IMR-90 (cell line): ENCODE measurements at regions not wholly inside any gene's neighbourhood (a gene's known extent, or its start where the extent isn't known, plus 50 kb on each side); places are given as distances from the start of the nearest gene placed in this dataset.

ENCODE experiments used
- ATAC-seq: fragments of 200-7000 bp; cut with Tn5 transposase; 2 replicates; pipeline ENCODE4 v1.9.1; 2020; ENCODE audit warnings: low read depth, mild to moderate bottlenecking, moderate library complexity
- BruUV-seq: library from RNA; stranded (reverse); fragments of 400-500 nt; replicated peaks from 2 replicates; lab custom pipeline; 2021; lab: Mats Ljungman, UMichigan
- CTCF ChIA-PET: fragments of 300-600 bp; formaldehyde crosslinking; extraction: SDS; loops from one replicate; lab custom pipeline; 2021; ENCODE audit warnings: antibody characterized with exemption; lab: Yijun Ruan, JAX
- POLR2A ChIA-PET: fragments of 300-600 bp; sonication (Branson Sonifier 250); formaldehyde crosslinking; loops from one replicate; lab custom pipeline; 2022; ENCODE audit warnings: antibody characterized with exemption; ENCODE audit not compliant: unreplicated experiment; lab: Charles Lee
- DNase-seq: peaks from one replicate; pipeline ENCODE4 v3.0.0; 2013
- H2AFZ ChIP-seq: replicated peaks from 2 replicates; pipeline ENCODE3; 2013; ENCODE audit warnings: low read length, mild to moderate bottlenecking; ENCODE audit not compliant: poor library complexity
- H2AK5ac ChIP-seq: 2 replicates; pipeline ENCODE4 v1.6.1; 2013; ENCODE audit warnings: low read depth, low read length, inconsistent platforms
- H2AK9ac ChIP-seq: replicated peaks from 2 replicates; pipeline ENCODE3; 2013; ENCODE audit warnings: mild to moderate bottlenecking, low read depth, low read length, moderate library complexity; ENCODE audit not compliant: poor library complexity
- H2BK120ac ChIP-seq: 2 replicates; pipeline ENCODE4 v1.6.1; 2013; ENCODE audit warnings: low read depth, low read length, inconsistent platforms
- H2BK15ac ChIP-seq: 3 replicates; pipeline ENCODE4 v1.6.1; 2013; ENCODE audit warnings: low read depth, low read length, inconsistent platforms
- H2BK20ac ChIP-seq: 2 replicates; pipeline ENCODE4 v1.6.1; 2013; ENCODE audit warnings: low read depth, mild to moderate bottlenecking, inconsistent platforms, low read length, moderate library complexity
- H2BK5ac ChIP-seq: 2 replicates; pipeline ENCODE4 v1.6.1; 2013; ENCODE audit warnings: mild to moderate bottlenecking, low read depth, low read length, inconsistent platforms; ENCODE audit not compliant: poor library complexity, severe bottlenecking
- H3K14ac ChIP-seq: replicated peaks from 2 replicates; pipeline ENCODE4 v1.6.1; 2013; ENCODE audit warnings: low read depth, low read length, inconsistent platforms
- H3K18ac ChIP-seq: 2 replicates; pipeline ENCODE4 v1.6.1; 2013; ENCODE audit warnings: low read depth, low read length, control low read depth
- H3K23ac ChIP-seq: 2 replicates; pipeline ENCODE4 v1.6.1; 2013; ENCODE audit warnings: low read depth, low read length, inconsistent platforms
- H3K27ac ChIP-seq: 2 replicates; pipeline ENCODE4 v1.5.1; 2013; ENCODE audit warnings: mild to moderate bottlenecking, control low read depth, low read length; ENCODE audit not compliant: insufficient read depth
- H3K27me3 ChIP-seq: 2 replicates; pipeline ENCODE4 v1.6.1; 2013; ENCODE audit warnings: low read length; ENCODE audit not compliant: control insufficient read depth, insufficient read depth
- H3K36me3 ChIP-seq: 2 replicates; pipeline ENCODE4 v1.6.1; 2013; ENCODE audit warnings: low read length, mixed read lengths; ENCODE audit not compliant: control insufficient read depth, insufficient read depth
- H3K4ac ChIP-seq: 2 replicates; pipeline ENCODE4 v1.6.1; 2013; ENCODE audit warnings: low read depth, low read length, inconsistent platforms
- H3K4me1 ChIP-seq: 2 replicates; pipeline ENCODE4 v1.6.1; 2013; ENCODE audit warnings: low read length, mixed read lengths; ENCODE audit not compliant: control insufficient read depth, insufficient read depth
- H3K4me2 ChIP-seq: 2 replicates; pipeline ENCODE4 v1.6.1; 2013; ENCODE audit warnings: low read depth, mild to moderate bottlenecking, control low read depth, low read length, moderate library complexity
- H3K4me3 ChIP-seq: 2 replicates; pipeline ENCODE4 v1.5.1; 2013; ENCODE audit warnings: low read depth, mild to moderate bottlenecking, control low read depth, low read length, moderate library complexity; ENCODE audit not compliant: insufficient read depth
- H3K56ac ChIP-seq: 2 replicates; pipeline ENCODE4 v1.6.1; 2013; ENCODE audit warnings: low read length, inconsistent platforms; ENCODE audit not compliant: insufficient read depth; ENCODE audit errors: extremely low read depth
- H3K79me1 ChIP-seq, 2 experiments: 2 replicates each; pipeline ENCODE4 v1.6.1; 2013; ENCODE audit warnings: low read length in 2 of 2, inconsistent platforms in 1 of 2, low read depth in 1 of 2
- H3K9ac ChIP-seq: 2 replicates; pipeline ENCODE4 v1.6.1; 2013; ENCODE audit warnings: low read depth, low read length, control low read depth
- H3K9me1 ChIP-seq: 2 replicates; pipeline ENCODE4 v1.6.1; 2013; ENCODE audit warnings: low read length, inconsistent platforms; ENCODE audit not compliant: insufficient read depth
- H3K9me3 ChIP-seq: 2 replicates; pipeline ENCODE4 v1.6.1; 2013; ENCODE audit warnings: low read length; ENCODE audit not compliant: control insufficient read depth, insufficient read depth
- H4K20me1 ChIP-seq: 2 replicates; pipeline ENCODE4 v1.6.1; 2013; ENCODE audit warnings: low read length, inconsistent platforms; ENCODE audit not compliant: insufficient read depth
- H4K5ac ChIP-seq: 2 replicates; pipeline ENCODE4 v1.6.1; 2013; ENCODE audit warnings: mild to moderate bottlenecking, low read depth, low read length, control low read depth
- H4K8ac ChIP-seq, 2 experiments: 2 replicates each; pipeline ENCODE4 v1.6.1; 2013; ENCODE audit warnings: low read depth in 2 of 2, low read length in 2 of 2, control low read depth in 1 of 2, inconsistent platforms in 1 of 2
- H4K91ac ChIP-seq: 2 replicates; pipeline ENCODE4 v1.6.1; 2013; ENCODE audit warnings: low read depth, low read length, inconsistent platforms; ENCODE audit not compliant: insufficient read depth
- CEBPB ChIP-seq: IDR thresholded peaks from 2 replicates; pipeline ENCODE4 v1.6.1; 2012; ENCODE audit warnings: low read depth, low read length, improper control_type of control experiment
- CHD1 ChIP-seq: IDR thresholded peaks from 2 replicates; pipeline ENCODE4 v1.6.1; 2012; ENCODE audit warnings: low read depth, low read length, improper control_type of control experiment
- FOS ChIP-seq: fragments of 150-350 bp; IDR thresholded peaks from 2 replicates; pipeline ENCODE4 v1.6.1; 2016; ENCODE audit warnings: low read depth, low read length
- MAFK ChIP-seq: IDR thresholded peaks from 2 replicates; pipeline ENCODE4 v1.6.1; 2012; ENCODE audit warnings: low read depth, low read length, improper control_type of control experiment
- NFE2L2 ChIP-seq: fragments of 150-350 bp; IDR thresholded peaks from 2 replicates; pipeline ENCODE4 v1.6.1; 2016; ENCODE audit warnings: low read depth, mild to moderate bottlenecking, low read length
- POLR2A ChIP-seq: IDR thresholded peaks from 2 replicates; pipeline ENCODE4 v1.6.1; 2012; ENCODE audit warnings: mild to moderate bottlenecking, low read depth, low read length
- RAD21 ChIP-seq: IDR thresholded peaks from 2 replicates; pipeline ENCODE4 v1.6.1; 2012; ENCODE audit warnings: low read length, improper control_type of control experiment
- RFX5 ChIP-seq: IDR thresholded peaks from 2 replicates; pipeline ENCODE4 v1.8.0; 2012; ENCODE audit warnings: low read depth, mild to moderate bottlenecking, low read length, moderate library complexity
- SMC3 ChIP-seq: fragments of 150-350 bp; IDR thresholded peaks from 2 replicates; pipeline ENCODE4 v1.6.1; 2016; ENCODE audit warnings: low read depth, mild to moderate bottlenecking, antibody characterized with exemption, low read length, moderate library complexity
- whole genome bisulfite sequencing, 2 experiments: methylation state at CpG; one replicate each; pipeline versions ENCODE4 v1.1.5 to v1.1.7; 2013; ENCODE audit warnings: missing lambda C conversion rate in 2 of 2; ENCODE audit not compliant: insufficient read length in 1 of 2; ENCODE audit errors: extremely low coverage in 2 of 2; 5-methylcytosine and 5-hydroxymethylcytosine counted together
- dilution Hi-C: fragments of 300-500 bp; cut with HindIII; formaldehyde crosslinking; loops from one replicate; pipeline ENCODE4 v1.14.3; 2018; ENCODE audit warnings: low sequenced_read_pairs; ENCODE audit not compliant: unreplicated experiment
- in situ Hi-C: fragments of 300-500 bp; cut with MboI; formaldehyde crosslinking; loops from 3 replicates; pipeline ENCODE4 v1.14.3; 2019; ENCODE audit warnings: low sequenced_read_pairs, inconsistent platforms, mixed read lengths
- intact Hi-C: fragments of 100-400 bp; cut with micrococcal nuclease; formaldehyde crosslinking; loops from 2 replicates; pipeline ENCODE4 v1.10.0; 2022
- TF ChIP-seq, protein P1 (sequence below): fragments of 150-350 bp; IDR thresholded peaks from 2 replicates; pipeline ENCODE4 v1.6.1; 2017; ENCODE audit warnings: mild to moderate bottlenecking, antibody characterized with exemption, low read length, low read depth
- TF ChIP-seq, protein P2 (sequence below): fragments of 150-350 bp; IDR thresholded peaks from 2 replicates; pipeline ENCODE4 v1.6.1; 2016; ENCODE audit warnings: low read depth, mild to moderate bottlenecking, low read length, moderate library complexity, borderline replicate concordance

DNA sequence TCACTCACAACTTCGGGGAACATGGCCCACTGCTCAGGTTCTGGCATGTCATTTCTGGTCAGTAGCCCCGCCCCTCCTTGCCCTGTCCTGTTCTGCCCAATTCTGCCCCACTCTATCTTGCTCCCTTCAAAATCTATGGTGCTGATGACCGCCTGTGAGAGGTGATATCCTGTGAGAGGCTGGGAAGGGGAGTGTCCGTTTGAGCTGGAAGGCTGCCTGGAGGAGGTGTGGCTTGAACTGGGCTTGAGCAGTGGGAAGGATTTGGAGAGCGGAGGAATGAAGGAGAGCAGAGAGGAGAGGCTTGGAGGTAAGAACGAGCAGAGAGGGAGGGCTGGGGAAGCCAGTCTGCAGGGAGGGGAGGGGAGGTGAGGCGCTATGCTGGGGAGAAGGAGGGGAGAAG lies 145.3 kb downstream of the RPS24 start:
- Histone ChIP-seq H2BK120ac (no peak overlapping the region), H4K91ac (no peak overlapping the region), H3K4ac (no peak overlapping the region), H3K4me2 (no peak overlapping the region), H3K9ac (no peak overlapping the region), H3K18ac (no peak overlapping the region), H3K56ac (no peak overlapping the region), H2BK5ac (no peak overlapping the region), H3K4me1 (no peaks in the 10 kb centered on the region), H2AFZ (no peak overlapping the region), H3K27me3 (peaks cover 15% of the 10 kb centered on the region), H2AK5ac (no peak overlapping the region), H3K23ac (no peak overlapping the region), H2AK9ac (no peak overlapping the region), H3K79me1 (no peaks in the 10 kb centered on the region), H2BK15ac (no peak overlapping the region), H4K8ac (no peak overlapping the region), H3K14ac (no peak overlapping the region), H3K9me3 (no peaks in the 10 kb centered on the region), H4K20me1 (no peaks in the 10 kb centered on the region), H2BK20ac (no peak overlapping the region), H3K4me3 (no peak overlapping the region), H4K5ac (no peak overlapping the region), H3K27ac (no peak overlapping the region), H3K36me3 (no peaks in the 10 kb centered on the region), H3K9me1 (peaks cover 3% of the 10 kb centered on the region)
- peak; percentile 56 for DNase-seq
- TF ChIP-seq NFE2L2 = no peak
- TF ChIP-seq MAFK = no peak
- TF ChIP-seq, protein P1, sequence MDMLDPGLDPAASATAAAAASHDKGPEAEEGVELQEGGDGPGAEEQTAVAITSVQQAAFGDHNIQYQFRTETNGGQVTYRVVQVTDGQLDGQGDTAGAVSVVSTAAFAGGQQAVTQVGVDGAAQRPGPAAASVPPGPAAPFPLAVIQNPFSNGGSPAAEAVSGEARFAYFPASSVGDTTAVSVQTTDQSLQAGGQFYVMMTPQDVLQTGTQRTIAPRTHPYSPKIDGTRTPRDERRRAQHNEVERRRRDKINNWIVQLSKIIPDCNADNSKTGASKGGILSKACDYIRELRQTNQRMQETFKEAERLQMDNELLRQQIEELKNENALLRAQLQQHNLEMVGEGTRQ = no peak
- TF ChIP-seq CEBPB = no peak
- TF ChIP-seq, protein P2, sequence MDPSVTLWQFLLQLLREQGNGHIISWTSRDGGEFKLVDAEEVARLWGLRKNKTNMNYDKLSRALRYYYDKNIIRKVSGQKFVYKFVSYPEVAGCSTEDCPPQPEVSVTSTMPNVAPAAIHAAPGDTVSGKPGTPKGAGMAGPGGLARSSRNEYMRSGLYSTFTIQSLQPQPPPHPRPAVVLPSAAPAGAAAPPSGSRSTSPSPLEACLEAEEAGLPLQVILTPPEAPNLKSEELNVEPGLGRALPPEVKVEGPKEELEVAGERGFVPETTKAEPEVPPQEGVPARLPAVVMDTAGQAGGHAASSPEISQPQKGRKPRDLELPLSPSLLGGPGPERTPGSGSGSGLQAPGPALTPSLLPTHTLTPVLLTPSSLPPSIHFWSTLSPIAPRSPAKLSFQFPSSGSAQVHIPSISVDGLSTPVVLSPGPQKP = no peak
- TF ChIP-seq FOS = no peak
- TF ChIP-seq CHD1 = no peak
- TF ChIP-seq POLR2A = no peak
- no peak for TF ChIP-seq SMC3
- TF ChIP-seq RAD21 = no peak
- no peak for TF ChIP-seq RFX5
- CTCF ChIA-PET = no interaction called here
- POLR2A ChIA-PET = interaction anchor here (0.7 kb wide), 1 partner anchor 77 kb away, joined by 9 read pairs; no protein-coding TSS in a partner anchor
- ATAC-seq = peak; percentile 85
- no TSS peak for BruUV-seq
- WGBS, 2 experiments = 0% methylated on average over 1 of the region's 7 CpGs; no CpG with 5 or more reads in 1 of the 2 experiments
- in situ Hi-C loops (no loop called here), intact Hi-C loops (no loop called here), dilution Hi-C loops (no loop called here)
